ENCODE measurements at regions not wholly inside any gene's neighbourhood (a gene's known extent, or its start where the extent isn't known, plus 50 kb on each side); places are given as distances from the start of the nearest gene placed in this dataset.

DNA sequence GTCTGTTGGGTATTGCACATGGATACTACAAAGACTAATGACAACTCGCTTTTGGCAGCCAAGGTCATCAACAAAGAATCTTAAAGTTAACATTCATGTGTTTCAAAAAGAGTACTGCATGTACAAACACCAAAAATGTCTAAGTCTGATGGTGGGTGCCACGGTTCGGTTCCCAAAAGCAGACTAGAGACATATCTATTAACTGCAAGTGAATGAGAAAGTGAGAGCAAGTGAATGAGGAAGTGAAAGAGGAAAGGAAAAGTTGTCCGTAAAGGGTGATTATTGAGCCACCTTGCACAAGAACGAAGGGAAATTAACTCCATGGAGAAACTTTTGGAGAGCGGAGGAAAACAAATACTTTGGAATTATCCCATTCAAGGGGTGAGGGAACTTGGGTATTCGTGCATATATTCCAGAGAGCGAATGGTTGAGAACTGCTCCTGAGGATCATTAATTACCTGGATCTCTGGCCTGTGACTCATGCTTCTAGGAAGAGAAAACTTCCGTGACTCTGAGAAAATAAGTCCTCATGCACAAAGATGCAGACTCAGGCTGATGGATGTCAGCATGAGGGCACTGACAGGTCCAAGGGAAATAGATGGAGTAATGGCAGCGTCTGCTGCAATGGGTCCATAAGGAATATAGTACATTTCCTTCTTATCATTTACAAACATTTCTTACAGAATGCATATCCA, 336.5 kb upstream of the TGFBR2 start:
- peak; percentile 73 for DNase-seq

DNA sequence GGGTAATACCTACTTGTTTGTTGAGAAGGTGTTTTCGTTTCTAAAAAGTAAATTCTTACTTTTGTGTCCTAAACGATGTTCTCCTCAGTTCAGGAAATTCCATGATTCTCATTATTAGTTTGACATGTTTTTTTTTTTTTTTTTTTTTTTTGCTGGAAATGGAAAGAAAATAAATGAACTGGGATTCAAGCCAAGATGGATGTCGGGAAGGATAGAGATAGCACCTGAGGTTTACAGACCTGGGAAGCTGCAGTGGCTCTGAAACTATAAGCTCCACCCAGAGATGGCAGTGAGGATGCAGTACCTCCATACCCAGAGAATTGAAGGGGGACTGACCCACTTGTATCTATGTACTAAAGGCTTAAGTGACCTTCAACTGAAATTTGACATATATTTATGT, 334.6 kb upstream of the TGFBR2 start:
- no peak for DNase-seq

DNA sequence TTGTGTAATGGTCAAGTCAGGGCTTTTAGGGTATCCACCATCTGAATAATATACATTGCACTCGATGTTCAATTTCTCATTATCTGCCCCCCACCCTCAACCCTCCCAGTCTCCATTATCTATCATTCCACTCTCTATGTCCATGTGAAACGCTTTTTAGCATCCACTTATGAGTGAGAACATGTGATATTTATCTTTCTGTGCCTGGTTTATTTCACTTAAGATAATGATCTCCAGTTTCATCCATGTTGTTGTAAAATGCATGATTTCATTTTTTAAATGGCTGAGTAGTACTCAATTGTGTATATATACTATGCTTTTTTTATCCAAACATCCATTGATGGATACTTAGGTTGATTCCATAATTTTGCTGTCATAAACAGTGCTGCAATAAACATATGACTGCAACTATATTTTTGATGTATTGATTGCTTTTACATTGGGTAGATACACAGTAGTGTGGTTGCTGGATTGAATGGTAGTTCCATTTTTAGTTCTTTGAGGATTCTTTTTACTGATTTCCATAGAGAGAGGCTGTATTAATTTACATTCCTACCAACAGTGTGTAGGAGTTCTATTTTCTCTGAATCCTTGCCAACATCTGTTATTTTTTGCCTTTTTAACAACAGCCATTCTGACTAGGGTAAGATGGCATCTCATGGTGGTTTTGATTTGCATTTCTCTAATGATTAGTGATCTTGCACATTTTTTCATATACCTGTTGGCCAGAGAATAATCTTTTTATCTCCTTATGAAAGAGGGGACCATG, 332.9 kb upstream of the TGFBR2 start:
- DNase-seq: no peak

DNA sequence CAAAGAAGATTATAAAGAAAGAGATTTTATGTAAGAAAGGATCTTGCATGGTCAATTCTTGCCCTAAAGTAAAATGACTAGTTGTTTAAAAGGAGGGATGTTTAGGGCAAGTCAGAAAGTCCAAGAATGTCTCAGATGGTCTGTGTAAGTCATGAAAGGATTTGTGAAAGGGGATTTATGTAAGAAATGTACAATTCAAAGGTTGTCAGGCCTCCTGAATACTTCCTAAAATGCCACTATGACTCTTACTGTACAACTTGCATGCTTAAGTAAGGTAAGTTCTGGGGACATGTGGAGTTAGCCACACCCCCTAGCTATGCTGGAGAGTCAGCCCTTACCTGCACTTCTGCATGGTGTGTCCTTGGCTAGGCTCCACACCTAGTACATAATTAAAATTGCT, 328.9 kb upstream of the TGFBR2 start:
- DNase-seq: no peak

DNA sequence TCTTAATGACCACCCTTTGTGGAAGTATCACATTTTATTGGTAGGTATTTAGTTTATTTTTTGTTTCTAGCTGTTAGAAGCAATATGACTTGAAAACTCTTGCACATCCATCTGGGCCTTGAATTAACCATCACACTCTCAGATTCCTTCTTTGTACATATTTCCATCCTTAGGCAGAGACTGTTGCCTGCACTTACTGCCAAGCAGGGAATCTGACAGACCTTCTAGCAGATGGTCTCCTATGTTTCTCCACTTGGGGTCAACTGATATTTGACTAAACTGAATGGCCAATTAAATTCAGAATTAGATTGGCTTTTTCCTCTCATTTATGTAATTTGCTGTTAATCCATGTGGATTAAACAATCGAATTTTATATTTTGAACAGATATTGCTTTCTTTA, 324.9 kb upstream of the TGFBR2 start:
- DNase-seq: no peak

DNA sequence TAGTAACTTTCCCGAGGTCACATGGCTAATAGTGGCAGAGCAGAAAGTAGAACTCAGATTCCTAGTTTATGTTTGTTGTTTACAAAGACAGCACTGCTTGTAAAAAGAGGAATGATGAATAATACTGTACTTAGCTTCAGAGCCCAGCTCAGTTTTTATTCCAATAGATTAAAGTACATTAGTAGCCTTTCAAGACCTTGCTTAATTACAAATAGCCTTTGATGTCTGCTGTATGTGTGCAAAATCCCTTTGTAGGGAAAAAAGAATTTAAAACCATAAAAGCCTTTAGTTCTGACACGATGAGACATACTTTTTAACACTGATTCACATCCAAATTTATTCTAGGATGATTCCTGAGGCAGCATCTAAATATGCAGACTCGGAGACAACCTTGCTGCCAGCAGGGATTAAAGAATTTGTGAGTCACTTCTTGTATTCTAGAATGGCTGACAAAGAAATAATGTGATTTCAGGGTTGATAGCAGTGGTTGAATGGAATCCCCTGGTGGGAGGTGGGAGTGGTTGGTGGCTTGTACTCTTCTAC, 324.2 kb upstream of the TGFBR2 start:
- no peak for DNase-seq

DNA sequence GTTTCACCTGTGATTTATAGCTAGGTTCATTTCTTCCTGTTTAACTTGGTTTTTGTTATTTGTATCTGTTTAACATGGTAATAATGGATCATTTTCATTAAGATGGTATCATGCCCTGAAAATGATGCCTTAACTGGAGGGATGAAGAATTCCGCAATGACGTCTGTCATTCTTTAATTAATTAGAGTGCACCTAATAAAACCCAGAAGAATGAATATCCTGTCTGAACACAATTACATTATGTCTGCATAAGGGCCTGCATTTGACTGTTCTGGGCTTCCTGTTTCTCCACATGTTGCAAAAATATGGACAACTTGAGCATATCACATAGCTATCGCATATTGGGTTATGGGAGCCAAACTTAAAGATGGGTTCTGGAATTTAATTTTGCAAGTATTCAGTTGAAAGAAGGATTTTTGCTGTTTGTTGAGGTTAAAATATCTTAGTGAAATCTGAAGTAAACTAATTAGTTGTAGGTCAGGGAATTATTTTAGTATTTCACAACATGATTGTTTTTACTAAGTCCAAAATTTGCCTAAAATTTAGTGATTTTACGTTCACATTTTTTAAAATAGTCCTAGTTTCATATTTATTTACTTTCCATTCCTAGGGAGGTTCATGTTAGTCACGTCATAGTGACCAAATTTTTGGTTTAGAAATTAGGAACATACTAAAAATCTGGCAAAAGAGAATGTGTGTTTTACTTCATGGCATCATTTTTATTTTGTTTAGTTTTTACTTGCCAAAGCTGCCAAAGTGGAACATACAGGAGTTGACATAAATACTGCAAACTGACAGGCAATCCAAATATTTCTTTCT, 321.0 kb upstream of the TGFBR2 start:
- no peak for DNase-seq

DNA sequence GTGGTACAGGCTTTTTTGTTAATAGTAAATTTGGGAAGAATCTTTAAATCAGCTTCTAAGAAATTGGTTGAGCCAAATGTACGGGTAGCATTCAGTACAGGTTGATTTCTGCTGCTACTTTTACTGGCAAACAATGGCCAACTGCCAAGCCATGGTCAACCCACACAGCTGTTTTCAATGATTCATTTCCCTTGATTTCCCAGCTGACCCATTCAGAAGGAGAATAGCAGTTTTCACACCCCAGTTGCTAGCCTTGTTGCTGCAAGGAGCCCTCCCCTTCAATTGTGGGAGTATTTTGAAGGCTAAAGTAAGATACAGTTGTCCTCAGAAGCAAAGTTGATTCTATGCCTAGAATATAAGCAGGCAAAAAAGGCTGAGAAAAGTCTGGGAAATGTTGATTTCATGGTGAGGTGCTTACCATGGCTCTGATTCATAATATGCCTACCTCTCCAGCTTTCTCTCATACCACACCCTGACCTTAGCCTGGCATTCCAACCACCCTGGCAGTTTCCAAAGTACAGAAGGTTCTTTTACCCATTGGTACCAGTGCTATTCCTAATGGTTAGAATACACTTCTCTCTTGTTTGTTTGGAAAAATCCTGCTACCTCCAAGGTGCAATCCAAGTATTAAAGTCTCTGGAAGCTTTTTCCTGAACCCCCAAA, 320.3 kb upstream of the TGFBR2 start:
- no peak for DNase-seq

DNA sequence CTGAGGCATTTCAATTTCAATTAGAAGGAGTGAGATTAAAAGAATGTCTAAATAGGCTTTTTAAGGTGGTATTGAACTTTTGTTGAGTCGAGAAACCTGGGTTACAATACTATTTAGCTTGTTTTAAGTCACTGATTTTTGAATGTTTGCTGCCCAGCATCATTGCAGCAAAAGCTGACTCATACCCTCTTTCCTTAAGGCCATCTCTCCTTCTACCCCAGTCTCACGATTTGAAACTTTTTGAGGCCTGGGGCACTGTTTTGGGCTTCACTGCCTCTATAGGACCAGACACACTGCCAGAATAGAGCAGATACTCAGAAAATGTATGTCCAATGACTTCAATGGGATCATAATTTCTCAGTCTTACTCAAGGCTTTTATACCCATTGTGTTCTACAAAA, 319.6 kb upstream of the TGFBR2 start:
- no peak for DNase-seq

DNA sequence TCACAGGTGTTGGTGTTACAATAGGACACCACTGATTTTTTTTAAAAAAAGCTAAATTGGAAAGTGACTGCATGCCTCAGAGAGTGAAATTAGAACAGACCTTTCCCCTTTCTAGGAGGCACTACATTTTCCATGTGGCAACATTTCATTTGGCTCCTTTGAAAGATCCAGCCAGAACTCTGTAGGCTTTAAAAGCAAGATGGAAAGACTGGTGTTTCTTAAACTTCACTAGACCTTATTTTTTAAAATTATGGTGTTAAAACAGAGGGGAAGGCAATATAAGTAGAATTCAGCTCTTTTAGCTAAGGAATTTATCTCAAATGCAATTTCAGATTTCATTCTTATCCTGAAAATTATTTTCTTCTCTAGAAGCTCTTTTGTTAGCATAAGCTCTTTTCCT, 317.6 kb upstream of the TGFBR2 start:
- DNase-seq: no peak

DNA sequence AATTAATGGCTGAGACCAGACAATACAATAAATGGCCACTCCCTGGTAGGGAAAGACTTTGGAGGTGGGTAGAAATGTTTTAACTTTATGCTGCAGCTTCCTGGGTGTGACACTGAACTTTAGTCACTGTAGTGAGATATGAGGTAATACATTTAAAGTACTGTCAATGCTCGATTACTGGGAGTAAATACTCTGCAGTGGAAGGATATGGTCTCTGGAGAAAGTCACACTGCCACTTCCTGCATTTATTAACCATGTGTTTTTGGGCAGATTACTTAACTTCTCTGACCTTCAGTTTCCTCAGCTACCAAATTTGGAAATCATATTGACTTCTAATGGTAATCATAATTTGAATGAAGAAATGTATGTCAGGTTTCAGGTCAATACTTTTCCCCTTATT, 317.1 kb upstream of the TGFBR2 start:
- no peak for DNase-seq

DNA sequence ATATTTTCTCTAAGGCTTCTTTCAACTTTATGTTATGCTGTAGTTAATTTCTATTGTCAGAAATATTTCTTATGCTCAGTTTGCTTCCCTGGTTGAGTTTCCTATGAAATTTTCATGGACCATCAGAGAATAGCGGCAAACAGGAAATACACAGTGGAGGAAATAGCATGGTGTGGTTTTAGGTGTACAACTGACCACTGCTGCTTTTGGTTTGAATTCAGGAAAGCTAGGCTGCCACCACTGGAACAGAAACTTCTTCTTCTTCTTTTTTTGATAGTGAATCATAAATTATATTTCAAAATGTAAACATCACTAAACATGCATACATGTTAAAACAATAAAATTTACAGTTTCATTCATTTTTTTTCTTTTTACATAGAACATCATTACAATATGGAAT, 316.6 kb upstream of the TGFBR2 start:
- DNase-seq: no peak

DNA sequence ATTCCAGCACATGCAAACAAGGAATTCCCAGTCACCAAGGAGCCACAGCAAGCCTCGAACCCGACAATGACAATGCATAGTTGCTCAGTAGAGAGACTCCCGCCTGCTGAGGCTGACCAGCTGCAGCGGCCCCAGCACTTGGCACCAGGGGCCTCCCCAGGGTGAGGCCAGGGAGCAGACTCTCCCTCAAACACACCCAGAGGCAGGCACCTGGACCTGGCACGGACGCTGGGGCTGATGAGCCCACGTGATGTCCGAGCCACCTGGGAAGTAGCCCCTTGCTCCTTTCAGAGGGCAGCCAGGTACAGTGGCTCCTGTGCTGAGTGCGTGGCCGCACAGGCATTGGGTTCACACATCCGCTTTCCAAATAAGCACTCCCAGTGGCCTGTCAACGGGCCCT, 315.9 kb upstream of the TGFBR2 start:
- no peak for DNase-seq

DNA sequence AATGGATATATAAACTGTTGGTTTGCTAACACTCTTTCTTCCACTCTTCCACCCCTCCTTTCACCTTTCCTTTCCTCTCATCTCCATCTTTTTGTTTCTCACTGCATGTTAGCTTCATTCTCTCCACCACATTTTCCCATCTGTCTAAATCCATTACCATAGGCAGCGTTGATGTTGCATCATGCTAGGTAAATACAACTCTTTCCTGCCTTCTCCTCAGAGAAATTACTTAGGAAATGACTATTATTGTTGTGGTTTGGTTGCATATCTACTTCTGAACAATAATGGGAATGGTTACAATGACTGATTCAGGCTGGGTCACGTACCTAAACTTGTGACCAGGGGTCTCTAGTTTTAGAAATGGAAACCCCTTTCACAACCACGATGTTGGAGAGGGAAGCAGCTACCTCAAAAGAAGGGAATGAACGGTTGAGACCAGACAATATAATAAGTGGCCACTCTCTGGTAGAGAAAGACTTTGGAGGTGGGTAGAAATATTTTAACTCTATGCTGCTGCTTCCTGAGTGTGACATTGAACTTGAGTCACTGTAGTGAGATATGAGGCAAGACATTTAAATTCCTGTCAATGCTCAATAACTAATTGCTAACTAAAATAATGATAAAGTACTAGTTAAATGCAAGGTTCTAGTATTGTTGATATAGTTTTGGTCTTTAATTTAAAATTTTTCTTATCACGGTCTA, 314.1 kb upstream of the TGFBR2 start:
- no peak for DNase-seq

DNA sequence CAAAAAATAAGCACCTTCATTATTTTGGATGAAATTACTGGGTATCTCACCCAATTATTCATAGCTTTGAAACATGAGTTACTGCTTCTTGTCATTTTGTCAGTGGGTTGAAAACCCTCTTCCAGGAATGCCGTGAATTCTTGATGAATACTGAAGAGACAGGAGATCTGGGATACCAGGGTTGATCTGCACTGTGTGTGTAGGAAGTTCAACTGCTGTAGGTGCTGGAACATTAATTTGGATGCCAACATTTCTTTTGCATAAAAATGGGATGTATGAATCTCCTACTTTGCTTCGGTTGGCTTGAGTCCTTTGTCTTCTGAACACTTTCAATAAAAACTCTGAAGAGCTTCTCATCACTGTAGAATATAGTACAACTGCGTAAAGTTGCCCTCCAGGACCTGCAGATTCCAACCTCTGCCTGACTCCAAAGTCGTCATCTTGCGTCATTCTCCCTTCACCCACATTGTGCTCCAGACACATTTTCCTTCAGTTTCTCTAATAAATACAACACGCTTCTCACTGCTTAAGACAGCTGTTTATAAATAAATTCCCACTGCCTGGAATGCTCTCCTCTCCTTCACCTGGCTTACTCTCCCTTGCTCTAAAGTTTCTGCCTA, 312.7 kb upstream of the TGFBR2 start:
- DNase-seq: no peak

DNA sequence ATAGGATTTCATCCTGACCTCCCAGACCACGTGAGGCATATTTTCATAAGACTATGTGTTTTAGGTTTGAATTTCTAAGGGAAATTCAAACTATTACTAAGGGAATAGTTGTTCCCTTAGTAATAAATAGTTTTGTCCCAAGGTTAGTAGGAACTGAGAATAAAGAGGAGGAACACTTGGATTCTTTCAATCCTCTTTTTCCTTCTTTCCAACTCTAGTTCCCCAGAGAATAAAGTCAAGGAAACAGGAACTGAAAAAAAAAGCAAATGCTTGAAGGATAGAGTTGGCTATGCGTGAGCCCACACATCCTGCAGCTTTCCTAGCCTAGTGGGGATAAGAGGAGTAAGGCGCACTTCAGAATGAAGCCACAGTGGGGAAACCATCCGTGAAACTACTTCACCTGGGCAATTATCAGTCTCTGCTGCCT, 312.1 kb upstream of the TGFBR2 start:
- no peak for DNase-seq

DNA sequence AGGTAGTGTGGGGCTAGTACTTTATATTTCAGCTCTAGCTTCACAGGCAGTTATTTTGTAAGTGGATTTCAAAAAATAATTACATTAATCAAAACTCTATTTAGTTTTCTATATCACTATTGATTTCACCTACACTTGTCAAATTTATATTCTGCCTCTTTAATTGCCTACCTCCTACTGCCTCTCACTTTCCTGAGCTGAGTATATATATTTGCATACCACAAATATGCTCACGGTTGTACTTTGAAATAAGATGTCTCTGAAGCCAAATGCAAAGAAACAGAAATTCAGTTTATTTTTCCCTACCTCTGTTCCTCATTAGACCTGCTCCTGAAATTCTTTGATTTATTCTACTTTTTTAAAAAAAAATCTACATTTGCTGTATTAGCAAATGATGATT, 309.3 kb upstream of the TGFBR2 start:
- no peak for DNase-seq

DNA sequence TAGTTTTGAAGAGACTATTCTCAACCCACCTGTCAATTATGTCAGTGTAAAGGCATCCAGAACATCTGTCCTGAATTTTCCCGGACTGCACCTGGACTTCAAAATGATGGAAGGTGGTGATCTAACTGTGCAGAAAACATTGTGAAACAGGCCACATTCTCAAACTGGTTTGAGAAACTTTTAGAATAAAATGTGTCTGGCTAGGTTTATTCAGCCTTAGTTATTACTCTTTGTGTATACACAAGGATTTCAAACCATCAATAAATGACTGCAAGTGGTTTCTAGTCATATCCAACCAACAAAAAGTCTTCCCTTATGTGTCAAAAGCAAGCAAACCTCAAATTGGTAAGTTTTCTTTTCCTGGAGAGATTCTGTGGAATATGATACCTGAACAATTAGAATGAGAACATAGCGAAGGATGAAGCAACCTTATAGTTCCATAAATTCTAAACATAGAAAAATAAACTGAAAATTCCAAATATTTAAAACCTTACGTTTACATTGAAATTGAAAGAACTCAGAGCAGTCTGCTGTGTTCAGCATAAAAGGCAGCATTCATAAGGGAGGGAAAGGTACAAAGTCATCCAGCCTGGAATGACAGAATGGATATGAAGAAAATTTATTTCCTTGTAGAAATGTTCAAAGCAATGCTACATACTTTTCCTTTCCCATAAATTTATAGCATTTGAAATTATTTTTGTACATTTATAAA, 306.6 kb upstream of the TGFBR2 start:
- no peak for DNase-seq

DNA sequence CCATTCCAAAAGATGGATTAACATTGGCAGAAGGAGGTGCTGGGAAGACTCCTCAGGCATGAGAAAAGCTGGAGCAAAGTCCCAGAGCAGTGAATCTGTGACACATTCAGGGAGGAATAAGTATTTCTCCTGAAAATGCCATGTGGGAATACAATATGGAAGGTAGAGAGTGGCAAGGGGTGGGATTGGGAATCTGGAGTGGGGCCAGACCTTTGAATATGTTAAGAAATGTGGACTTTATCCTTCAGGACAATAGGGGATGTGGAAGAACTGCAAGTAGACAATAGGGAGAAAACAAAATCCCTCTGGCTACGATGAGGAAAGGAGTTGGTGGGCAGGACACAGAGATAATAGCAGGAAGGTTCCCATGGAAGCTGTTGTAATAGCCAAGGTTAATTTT, 305.6 kb upstream of the TGFBR2 start:
- no peak for DNase-seq

DNA sequence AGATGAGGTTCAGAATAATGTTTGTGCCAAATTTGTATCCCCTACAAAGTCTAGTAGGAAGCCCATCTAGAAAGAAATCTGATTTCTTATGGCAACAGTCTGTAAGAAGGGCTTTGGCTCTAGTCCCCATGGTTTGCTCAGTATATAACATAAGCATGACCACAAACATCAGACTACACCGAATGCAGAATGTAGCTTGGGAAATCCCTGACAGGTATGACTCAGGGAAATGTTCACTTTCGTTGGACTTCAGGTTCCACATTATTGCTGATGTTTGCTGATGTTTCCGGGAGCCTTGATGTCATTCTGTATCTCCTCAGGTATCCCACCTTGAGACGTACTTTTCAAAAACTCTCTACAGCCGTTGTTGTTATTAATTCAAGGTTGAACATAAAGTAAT, 304.4 kb upstream of the TGFBR2 start:
- DNase-seq: no peak

DNA sequence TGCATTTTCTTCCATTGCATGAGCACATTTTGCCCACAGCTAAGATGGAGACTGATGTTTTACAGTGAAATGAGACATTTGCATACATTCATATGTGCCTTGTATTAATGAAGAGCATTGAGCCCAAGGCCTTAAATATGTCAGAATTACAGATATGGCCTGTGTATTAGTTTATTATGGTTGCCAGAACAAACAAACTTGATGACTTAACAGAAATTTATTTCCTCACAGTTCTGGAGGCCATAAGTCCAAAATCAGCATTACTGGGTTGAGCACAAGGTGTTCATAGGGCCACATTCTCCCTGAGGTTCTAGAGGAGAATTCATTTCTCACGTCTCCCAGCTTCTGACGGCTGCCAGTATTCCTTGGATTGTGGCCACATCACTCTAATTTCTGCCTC, 302.6 kb upstream of the TGFBR2 start:
- no peak for DNase-seq

Data from SIG-M5 (cell line).